GM18499 (cell line): ENCODE measurements at regions not wholly inside any gene's neighbourhood (a gene's known extent, or its start where the extent isn't known, plus 50 kb on each side); places are given as distances from the start of the nearest gene placed in this dataset.

Source experiments
- ATAC-seq: cut with Tn5 transposase; IDR thresholded peaks from one replicate; pipeline ENCODE4 v1.9.1; 2021; ENCODE audit warnings: moderate number of reproducible peaks; ENCODE audit not compliant: insufficient read depth, unreplicated experiment

DNA sequence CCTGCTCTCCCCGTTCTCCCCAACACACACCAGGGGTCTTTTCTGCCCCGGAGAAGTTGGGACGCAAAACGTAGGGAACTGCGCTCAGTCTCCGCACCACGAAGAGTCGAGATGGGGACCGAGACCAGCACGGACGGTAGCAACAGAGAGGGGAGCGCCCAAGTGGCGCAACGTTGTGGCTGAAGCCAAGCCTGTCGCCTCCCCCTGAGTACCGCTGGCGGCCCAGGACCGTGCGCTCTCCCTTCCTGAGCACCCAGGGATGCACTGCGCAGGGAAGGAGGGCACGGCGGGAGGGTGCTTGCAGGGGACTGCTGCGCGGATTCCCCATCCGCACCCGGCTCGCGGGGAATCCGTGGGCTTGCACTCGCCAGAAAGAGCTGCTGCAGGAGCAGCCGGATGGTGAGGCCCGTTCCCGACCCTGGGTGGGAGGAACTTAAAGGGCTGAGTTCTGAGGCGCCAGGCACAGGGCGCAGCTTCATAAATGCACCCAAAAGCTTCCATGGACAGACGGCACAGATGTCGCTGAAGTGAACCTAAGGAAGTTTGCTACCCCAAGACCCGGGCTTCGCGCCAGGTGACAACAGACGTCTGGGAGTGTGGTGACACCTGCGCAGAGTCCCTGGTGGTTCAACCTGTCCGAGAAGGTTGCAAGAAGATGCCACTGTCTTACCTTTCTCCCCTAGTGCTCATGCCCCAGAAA lies 178.7 kb downstream of the TBXT start:
- ATAC-seq = no peak

DNA sequence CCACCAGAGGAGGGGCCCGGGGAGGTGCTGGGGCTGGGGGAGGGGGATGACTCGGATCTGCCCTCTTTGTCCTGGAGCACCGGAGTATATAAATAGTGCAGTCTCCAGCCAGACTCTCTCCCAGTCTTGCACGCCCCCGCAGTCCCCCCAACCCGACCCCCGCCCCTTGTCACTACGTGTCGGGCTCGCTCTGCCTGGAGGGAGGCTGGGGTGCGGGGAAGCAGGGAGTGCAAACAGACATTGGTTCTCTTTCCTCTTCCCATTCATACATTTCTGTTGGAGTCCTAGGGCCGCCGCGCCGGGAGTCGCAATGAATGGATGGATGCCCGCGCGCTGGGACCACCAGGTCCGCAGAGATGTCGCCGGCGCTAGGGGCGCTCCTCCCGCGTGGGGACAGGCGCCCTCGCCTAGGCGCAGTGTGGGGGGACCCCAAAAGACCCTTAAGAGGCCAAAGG lies 179.3 kb downstream of the TBXT start:
- no peak for ATAC-seq

DNA sequence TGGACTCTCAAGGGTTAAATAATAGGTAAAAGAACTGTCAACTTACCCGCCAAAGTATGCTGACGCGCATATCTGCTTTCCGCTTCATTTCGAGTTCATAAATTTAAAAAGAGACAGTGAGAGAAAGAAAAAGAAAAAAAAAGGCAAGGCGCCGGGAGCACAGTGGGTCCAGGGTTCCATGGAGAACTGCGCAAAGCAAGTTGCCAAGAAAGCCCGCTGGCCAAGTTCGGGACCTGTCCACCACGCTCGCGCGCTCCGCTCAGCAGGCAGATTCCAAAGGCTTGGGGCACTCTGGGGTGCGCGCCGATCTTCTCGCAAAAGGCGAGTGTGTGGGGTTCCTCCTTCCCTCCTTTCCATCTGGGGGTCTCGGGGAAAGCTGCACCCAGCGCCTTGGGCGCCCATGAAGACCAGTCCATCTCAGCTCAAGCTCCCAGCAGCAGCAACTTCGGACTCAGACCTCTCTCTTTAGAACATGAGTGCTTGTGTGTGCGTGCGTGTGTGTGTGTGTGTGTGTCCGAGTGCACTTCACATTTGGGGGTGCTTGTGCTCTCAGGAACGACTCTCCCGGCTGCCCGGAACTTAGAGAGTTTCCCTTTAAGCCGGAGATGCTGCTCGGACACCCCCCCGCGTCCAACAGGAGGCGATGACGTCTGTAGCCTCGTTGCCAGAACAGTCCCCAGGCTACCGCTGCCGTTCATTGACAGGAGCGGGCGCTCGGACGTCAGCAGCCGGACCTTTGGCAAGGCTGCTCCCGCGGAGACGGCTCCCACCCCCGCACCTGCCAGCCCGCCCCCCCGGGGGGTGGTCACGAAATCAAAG lies 180.0 kb downstream of the TBXT start:
- ATAC-seq = no peak

DNA sequence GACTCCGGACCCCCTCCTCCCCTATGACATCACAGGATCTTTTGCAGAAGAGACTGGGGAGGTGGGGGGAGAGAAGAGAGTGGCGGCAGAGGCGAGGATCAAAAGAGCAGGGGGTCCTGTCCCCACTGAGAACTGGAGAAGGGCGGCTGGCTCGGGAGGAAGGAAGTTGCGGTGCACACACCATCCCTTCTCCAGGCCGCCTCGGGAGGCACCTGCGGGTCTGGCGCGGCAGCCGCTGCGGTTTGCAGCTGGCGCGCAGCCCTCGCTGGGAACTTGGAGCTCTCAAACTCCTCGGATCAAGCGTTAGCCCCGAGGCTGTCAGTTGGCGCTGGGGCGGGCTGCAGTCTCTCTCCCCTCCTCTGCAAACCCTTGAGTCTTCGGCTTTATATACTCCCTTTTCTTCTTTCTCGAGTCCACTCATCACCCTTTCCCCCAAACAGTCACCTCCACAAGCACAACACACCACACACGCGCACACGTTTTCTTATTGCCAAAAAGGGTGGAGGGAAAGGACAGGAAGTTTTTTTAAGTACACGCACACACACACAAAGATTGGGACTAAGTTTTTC lies 180.7 kb downstream of the TBXT start:
- no peak for ATAC-seq

DNA sequence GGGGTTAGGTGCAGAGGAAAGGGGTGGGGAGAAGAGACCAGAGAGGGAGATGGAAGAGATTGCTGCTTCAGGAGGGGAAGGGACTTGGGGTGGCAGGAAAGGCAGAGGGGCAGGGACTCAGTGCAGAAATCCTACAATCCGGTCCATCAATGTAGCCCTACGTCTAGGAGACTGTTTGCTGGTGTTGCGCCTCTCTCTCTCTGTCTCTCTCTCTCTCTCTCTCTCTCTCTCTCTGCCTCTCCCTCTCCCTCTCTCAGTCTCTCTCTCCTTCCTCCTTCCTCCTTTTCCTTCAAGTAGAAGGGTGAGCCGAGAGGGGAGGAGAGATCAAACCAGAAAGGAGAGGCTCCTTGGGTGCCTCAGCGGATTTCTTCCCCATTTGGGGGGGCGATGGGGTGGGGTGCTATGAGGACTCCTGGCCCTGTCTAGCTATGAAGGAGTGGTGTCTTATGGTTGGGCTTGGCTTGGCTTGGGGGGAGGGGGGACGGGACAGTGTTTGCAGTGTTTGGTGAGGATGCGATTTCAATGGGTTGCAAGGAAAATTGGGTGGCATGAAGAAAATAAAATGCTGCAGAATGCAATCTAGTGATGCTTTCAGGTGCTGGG lies 181.2 kb downstream of the TBXT start:
- no peak for ATAC-seq

DNA sequence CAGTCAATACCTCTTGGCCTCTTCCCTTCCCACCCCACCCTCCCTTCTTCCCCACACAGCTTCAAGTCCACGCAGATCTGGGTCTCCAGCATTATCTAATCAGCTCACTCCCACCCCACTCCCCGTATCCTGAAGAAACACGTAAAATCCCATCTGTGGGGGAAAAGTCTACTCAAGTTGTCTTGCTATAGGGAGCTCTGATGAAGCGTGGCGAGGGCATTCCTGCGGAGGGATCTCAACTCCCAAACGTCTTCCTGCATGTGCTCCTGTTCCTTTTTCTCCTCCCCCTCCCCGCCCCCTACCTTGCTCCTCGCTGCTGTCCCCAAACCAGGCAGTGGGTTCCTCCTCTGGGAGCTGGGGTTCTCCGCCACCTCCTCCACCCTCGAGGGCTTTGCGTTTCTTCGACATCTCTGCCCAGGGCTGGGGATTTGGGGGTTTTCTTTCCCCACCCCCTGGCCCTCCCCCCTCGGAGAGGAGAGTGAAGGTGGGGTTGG lies 181.8 kb downstream of the TBXT start:
- ATAC-seq = no peak

DNA sequence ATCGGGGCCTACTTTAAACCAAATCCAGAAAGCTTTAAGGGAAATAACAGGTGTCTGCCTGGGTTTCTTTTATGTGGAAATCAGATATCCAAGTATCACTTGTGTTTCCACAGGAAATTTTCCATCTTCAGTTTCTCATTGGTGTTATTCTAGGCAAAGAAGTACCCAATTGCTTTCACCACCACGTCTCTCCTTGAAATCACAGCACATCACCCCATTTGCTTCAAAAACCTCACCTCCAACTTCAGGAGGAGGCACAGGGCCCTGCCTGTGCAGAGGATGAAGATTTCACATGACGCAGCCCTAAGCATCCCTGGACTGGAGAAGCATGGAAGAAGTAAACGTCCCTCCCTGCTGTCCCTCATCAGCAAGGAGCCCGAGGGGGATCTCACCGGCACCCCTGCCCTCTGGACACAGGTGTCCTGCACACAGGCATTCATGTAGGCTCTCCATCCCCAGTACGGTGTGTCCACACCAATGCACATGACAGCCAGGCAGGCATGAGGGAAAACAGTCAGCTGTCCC lies 182.3 kb downstream of the TBXT start:
- ATAC-seq = no peak

DNA sequence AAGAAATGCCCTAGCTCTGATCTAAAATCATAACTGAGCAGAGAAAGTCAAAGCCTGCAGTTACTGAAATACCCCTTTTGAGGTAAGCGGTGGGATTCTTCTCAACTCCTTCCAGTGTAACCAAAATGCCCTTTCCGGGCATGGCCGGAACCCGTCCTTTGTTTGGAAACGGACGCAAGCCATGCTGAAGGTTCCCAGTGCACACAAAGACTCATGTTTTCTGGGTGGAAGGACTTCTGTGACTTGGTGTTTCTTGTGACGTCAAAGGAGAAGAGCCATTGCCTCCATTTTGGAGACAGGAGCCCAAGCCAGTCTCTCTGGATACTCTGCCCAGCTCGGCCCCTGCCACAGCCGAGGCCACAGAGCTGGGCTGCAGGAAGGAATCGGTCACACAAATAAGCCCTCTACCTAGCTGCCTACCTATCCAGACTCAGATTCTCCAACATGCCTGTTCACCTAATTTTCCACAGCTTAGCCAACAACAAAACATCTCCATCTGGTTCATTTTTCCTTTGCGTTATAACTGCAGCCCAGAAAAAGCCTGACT lies 182.8 kb downstream of the TBXT start:
- ATAC-seq = no peak

DNA sequence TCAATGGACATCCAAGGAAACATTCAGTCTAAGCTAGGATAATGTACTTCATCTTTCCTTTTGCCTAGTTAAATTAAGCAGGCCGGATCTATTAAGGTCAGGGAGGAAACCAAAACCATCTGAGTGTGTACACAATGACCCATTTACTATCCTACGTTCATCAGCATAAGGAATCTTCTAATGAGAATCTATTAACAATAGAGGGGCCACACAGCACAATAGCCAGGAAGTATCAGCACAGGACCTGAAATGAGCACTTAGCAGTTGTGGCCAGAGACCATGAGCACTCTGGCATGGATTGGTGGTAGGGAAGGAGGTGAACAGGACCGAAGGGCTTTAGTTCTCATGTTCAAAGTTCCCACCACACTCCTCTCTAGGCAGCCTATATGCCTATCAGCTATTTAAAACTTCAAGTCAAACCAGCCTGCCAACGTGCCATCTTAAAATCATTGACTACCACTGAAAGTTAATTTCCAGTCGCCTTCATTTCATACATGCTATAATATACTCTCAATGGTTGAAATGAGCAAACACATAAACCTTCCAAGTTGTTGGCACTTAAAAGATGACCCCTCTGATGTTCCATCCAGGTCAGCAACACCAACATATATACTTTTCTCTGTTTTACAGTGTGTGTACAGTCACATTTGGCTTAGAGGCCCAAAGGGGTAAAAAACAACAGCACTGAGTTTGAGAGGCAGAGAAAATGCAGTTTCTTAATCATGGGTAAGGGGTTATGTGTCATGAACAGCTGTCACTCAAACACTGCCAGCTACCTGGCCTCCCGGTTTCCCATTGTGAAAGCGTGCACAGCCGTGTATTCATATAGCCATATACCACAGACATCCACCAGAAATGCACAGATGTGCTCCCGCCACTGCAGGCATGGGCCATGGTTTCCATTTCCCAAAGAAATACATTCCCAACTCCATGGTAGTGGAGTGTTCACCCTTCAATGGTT lies 184.3 kb downstream of the TBXT start:
- ATAC-seq = no peak

DNA sequence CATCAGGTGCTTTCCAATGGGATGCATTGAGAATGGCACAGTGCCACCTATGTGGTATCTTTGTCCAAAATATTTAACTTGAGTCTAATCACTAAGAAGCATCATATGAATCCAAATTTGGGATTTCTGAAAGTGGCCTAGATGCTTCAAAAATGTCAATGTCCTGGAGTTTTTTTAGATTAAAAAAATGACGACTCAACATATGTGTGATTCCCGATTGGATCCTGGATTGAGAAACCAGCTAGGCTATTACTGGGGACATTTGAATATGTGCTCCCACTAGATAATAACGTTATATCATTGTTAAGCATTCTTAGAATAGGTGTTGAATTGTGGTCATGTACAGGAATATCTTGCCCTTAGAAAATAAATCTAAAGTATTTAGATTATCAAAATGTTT lies 189.2 kb downstream of the TBXT start:
- no peak for ATAC-seq

DNA sequence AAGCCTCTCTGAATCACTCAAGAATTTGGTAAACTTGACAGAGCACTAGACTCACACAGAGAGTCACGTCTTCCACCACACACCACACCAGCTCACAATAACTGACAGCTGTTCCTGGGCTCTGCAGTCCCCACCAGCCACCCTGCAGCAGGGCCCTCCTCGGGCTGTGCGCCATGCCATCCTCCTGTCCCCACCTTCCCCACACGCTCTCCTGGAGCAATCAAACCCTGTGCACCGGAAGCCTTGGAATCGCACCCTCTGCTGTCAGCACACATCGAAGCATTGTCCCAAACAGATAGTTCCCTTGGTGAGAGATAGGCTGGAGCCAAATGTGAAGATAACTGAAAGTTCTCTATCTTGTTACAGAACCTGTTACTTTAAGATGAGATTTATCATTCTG lies 191.0 kb downstream of the TBXT start:
- no peak for ATAC-seq

DNA sequence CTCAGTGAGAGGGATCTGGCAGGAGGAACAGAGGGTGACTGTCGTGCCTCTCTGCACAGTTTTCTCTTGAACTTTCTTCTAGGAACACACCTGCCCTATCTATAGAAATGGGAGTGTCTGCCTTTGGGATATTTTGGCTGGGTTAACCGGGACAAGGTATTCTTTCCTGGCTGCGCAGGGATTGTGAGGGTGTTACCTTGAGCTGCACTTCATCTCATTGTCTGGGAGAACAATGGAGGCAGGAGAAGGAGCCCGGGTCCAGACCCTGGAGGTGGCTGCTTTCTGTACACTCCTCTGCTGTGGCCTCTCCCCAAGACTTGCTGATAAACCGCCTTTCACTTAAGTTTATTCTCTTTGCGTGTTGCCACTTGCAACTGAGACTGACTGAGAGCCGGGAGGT lies 192.8 kb downstream of the TBXT start:
- no peak for ATAC-seq

DNA sequence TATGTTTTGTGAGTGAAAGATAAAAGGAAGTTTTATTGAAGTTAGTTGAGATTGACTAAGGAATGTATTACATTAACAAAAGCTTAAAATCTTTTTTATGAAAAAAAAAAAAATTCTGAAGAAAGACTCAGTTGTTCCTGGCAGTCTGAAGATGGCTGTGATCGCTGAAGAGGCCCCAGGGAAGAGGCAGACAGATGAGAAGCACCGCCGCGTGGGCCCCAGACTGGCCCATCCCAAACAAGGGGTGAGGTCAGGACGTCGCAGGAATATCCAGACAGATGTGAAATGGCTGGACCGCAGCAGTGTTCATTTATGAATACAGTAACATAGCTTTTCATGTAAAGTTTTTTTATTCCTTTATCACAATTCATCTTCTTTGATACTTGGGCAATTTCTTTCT lies 194.2 kb downstream of the TBXT start:
- no peak for ATAC-seq

DNA sequence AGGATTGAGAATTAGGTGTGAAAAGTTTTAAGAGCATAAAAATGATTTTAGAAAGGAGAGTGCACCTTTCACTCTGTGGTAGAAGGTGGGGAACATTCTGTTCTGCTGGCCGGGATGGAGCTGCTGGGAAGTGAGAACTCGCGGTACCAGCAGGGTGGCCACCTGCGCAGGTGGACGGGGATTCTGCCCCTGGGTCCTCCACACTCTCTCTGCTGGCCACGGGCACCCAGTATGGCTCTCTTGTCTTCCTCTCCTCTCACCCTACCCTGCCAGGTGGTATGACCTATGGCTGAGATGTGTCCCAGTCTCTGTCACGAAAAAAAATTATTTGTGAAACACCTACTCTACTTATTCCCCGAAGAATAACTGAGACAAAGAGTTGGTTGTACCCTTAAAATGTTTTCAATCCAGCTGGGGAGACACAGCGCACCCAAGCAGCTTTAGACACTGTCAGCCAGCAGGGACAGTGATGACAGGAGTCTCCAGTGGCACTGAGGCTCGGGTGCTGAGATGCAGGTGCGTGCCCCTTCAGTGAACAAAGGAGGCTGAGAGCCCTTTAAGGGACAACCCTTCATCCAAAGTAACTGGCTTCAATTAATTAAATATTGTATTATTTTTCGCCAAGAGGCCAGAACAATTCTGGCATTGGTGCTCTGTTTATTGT lies 195.4 kb downstream of the TBXT start:
- ATAC-seq = no peak

DNA sequence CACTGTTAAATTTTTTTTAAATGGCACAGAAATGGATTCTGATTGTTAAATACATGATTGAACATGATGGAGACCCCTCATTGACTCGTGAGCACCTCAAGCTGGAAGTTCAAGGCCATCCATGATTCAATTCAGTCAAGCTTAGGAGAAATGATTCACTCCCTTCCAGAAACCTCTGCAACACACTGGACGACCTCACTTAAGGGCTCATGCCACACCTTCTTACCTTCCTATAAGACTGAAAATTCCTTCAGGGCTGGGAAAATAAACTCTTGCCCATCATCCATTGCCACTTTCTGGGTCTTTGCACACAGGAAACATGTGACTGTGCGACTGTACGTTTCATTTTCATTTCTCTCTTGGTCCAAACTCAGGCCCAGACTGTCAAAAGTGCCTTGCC lies 196.4 kb downstream of the TBXT start:
- ATAC-seq = no peak

DNA sequence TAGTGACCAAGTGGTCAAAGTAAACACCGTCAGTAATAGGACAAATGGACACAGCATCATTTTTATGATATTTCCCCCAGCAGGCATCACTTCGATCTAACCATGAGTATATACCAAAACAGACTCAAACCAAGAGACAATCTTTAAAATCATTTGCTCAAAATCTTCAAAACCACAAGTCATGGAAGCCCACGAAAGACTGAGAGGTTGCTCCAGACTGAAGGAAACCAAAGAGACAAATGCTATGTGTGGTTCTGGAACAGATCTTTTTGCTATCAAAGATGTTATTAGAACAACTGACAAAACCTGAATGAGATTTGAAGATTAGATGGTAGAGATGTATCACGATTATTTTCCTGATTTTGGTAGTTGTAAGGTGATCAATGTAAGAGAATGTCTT lies 197.7 kb downstream of the TBXT start:
- ATAC-seq = no peak

DNA sequence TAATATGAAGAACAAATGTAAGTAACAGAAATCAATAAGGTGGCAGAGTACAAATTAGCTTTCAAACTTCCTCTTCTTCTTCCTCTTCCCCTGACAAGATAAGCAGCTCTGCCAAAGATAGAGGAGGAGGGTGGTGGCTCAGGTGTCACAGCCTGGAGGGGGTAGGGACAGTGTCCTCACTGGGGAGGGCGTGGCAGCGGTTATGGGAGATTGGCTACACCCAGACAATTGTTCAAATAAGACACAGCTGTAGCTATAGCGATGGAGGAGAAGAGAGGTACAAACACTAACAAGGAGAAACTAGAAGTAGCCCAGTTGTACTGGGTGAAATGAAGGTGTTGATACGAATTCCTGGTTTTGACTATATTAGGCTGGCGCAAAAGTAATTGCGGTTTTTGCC lies 198.5 kb downstream of the TBXT start:
- ATAC-seq = no peak

DNA sequence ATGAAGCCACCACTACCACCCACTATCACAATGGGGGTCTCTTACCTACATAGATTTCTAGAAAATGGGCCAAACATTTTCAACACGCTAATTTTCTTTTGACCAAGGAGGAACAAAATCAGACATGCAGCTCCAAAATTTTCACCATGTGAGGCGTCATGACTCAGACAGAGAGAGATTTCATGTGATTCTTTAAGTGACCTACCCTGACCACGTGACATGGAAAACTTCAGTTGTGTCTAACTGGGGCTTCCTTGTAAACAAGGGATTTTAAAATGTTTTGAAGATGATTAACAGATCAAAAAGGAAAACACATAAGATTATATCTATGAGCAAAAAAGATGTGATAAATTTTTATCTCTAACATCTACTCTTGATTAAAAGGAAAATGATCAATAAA lies 199.2 kb downstream of the TBXT start:
- no peak for ATAC-seq
